OCI-LY1 (cell line): ENCODE measurements at regions not wholly inside any gene's neighbourhood (a gene's known extent, or its start where the extent isn't known, plus 50 kb on each side); places are given as distances from the start of the nearest gene placed in this dataset.

Source experiments
- H2AFZ ChIP-seq: fragments of 200-600 bp; sonication (generic), shearing (Covaris generic); 2 replicates; pipeline ENCODE4 v1.6.0; 2014; ENCODE audit warnings: antibody characterized with exemption, mild to moderate bottlenecking, low read length
- H3F3A ChIP-seq: fragments of 200-600 bp; sonication (generic), shearing (Covaris generic); 2 replicates; pipeline ENCODE4 v1.6.0; 2014; ENCODE audit warnings: mild to moderate bottlenecking, antibody characterized with exemption, low read length, moderate library complexity; ENCODE audit not compliant: insufficient read depth
- H3K27ac ChIP-seq: fragments of 200-600 bp; sonication (generic); 2 replicates; pipeline ENCODE4 v1.5.1; 2014; ENCODE audit warnings: low read length, mixed run types, mild to moderate bottlenecking, low read depth; ENCODE audit not compliant: poor library complexity, severe bottlenecking
- H3K27me3 ChIP-seq: fragments of 200-600 bp; sonication (generic); 2 replicates; pipeline ENCODE4 v1.6.0; 2014; ENCODE audit warnings: antibody characterized with exemption, mild to moderate bottlenecking, low read length, moderate library complexity; ENCODE audit not compliant: insufficient read depth
- H3K36me3 ChIP-seq: fragments of 200-600 bp; sonication (generic); 2 replicates; pipeline ENCODE4 v1.6.1; 2014; ENCODE audit warnings: mild to moderate bottlenecking, antibody characterized with exemption, low read length, moderate library complexity, mixed read lengths; ENCODE audit not compliant: insufficient read depth
- H3K4me1 ChIP-seq: fragments of 200-600 bp; sonication (generic); 2 replicates; pipeline ENCODE4 v1.5.1; 2014; ENCODE audit warnings: mild to moderate bottlenecking, low read length, moderate library complexity; ENCODE audit not compliant: insufficient read depth, severe bottlenecking
- H3K4me2 ChIP-seq: fragments of 200-600 bp; sonication (generic), shearing (Covaris generic); 2 replicates; pipeline ENCODE4 v1.6.1; 2014; ENCODE audit warnings: low read length
- H3K4me3 ChIP-seq: fragments of 200-600 bp; sonication (generic); 2 replicates; pipeline ENCODE4 v1.5.1; 2014; ENCODE audit warnings: low read length, low read depth, mild to moderate bottlenecking, mixed read lengths; ENCODE audit not compliant: poor library complexity, severe bottlenecking
- H3K79me2 ChIP-seq: fragments of 200-600 bp; shearing (Covaris generic); 2 replicates; pipeline ENCODE4 v1.6.1; 2016; ENCODE audit warnings: mixed run types, low read length, mixed read lengths; ENCODE audit not compliant: insufficient read depth
- H3K9ac ChIP-seq: fragments of 200-600 bp; sonication (generic), shearing (Covaris generic); 2 replicates; pipeline ENCODE4 v1.6.1; 2014; ENCODE audit warnings: mild to moderate bottlenecking, low read length, mixed read lengths
- H3K9me2 ChIP-seq: fragments of 200-600 bp; sonication (generic), shearing (Covaris generic); 2 replicates; pipeline ENCODE4 v1.6.1; 2014; ENCODE audit warnings: low read depth, mild to moderate bottlenecking, low read length, mixed read lengths
- H3K9me3 ChIP-seq: fragments of 200-600 bp; shearing (Covaris generic); 2 replicates; pipeline ENCODE4 v1.6.1; 2014; ENCODE audit warnings: low read length, mixed read lengths
- H4K20me1 ChIP-seq: fragments of 200-600 bp; sonication (generic), shearing (Covaris generic); 2 replicates; pipeline ENCODE4 v1.6.0; 2016; ENCODE audit warnings: mild to moderate bottlenecking, low read length; ENCODE audit not compliant: insufficient read depth
- CTCF ChIP-seq: fragments of 200-600 bp; sonication (generic), shearing (Covaris generic); IDR thresholded peaks from 2 replicates; pipeline ENCODE4 v1.5.1; 2017; ENCODE audit warnings: mild to moderate bottlenecking, antibody characterized with exemption, low read length, moderate library complexity, mixed read lengths
- EZH2 ChIP-seq: fragments of 200-600 bp; sonication (generic), shearing (Covaris generic); IDR thresholded peaks from 2 replicates; pipeline ENCODE4 v1.8.0; 2017; ENCODE audit warnings: borderline replicate concordance, mixed run types, mild to moderate bottlenecking, antibody characterized with exemption, low read length, moderate library complexity, mixed read lengths

GRCh38 chr20:63123331-63123741 lies 92.6 kb downstream of the YTHDF1 start:
- no peaks in the 10 kb centered on the region for H3F3A ChIP-seq
- no peaks in the 10 kb centered on the region for H3K36me3 ChIP-seq
- H3K27me3 ChIP-seq, result no peaks in the 10 kb centered on the region
- H3K27ac ChIP-seq, result no peak overlapping the region
- H3K9me3 ChIP-seq, result no peaks in the 10 kb centered on the region
- H3K4me2 ChIP-seq, result no peak overlapping the region
- H3K4me3 ChIP-seq, result no peak overlapping the region
- no peaks in the 10 kb centered on the region for H3K79me2 ChIP-seq
- no peak overlapping the region for H3K9ac ChIP-seq
- no peaks in the 10 kb centered on the region for H3K9me2 ChIP-seq
- no peak overlapping the region for H2AFZ ChIP-seq
- TF ChIP-seq CTCF (no peak), EZH2 (no peak)
- H4K20me1 ChIP-seq, result no peaks in the 10 kb centered on the region
- no peaks in the 10 kb centered on the region for H3K4me1 ChIP-seq

- no peak overlapping the region for H3K4me2 ChIP-seq
- TF ChIP-seq CTCF, result no peak
- no peak for TF ChIP-seq EZH2
- H3K9ac ChIP-seq, result no peak overlapping the region
- H3K9me3 ChIP-seq, result no peaks in the 10 kb centered on the region
- H2AFZ ChIP-seq, result no peak overlapping the region
- H3K36me3 ChIP-seq, result no peaks in the 10 kb centered on the region
- no peak overlapping the region for H3K27ac ChIP-seq
- no peaks in the 10 kb centered on the region for H3K79me2 ChIP-seq
- H4K20me1 ChIP-seq, result no peaks in the 10 kb centered on the region
- H3K4me3 ChIP-seq, result no peak overlapping the region
- no peaks in the 10 kb centered on the region for H3K4me1 ChIP-seq
- no peaks in the 10 kb centered on the region for H3K9me2 ChIP-seq
- H3K27me3 ChIP-seq, result no peaks in the 10 kb centered on the region
- H3F3A ChIP-seq, result no peaks in the 10 kb centered on the region
Observed at GRCh38 chr20:63122626-63123025, 93.3 kb downstream of the YTHDF1 start.

- no peaks in the 10 kb centered on the region for H4K20me1 ChIP-seq
- H2AFZ ChIP-seq, result no peak overlapping the region
- no peak overlapping the region for H3K9ac ChIP-seq
- H3K79me2 ChIP-seq, result no peaks in the 10 kb centered on the region
- no peak overlapping the region for H3K27ac ChIP-seq
- TF ChIP-seq EZH2 (no peak), CTCF (no peak)
- no peaks in the 10 kb centered on the region for H3K4me1 ChIP-seq
- no peaks in the 10 kb centered on the region for H3K9me2 ChIP-seq
- no peaks in the 10 kb centered on the region for H3K36me3 ChIP-seq
- no peaks in the 10 kb centered on the region for H3K27me3 ChIP-seq
- H3K4me2 ChIP-seq, result no peak overlapping the region
- H3F3A ChIP-seq, result no peaks in the 10 kb centered on the region
- no peaks in the 10 kb centered on the region for H3K9me3 ChIP-seq
- no peak overlapping the region for H3K4me3 ChIP-seq
Observed at GRCh38 chr20:63121749-63122405, 94.1 kb downstream of the YTHDF1 start.
